Stimulated activated naive CD4-positive, alpha-beta T cell (primary cell): ENCODE measurements at regions not wholly inside any gene's neighbourhood (a gene's known extent, or its start where the extent isn't known, plus 50 kb on each side); places are given as distances from the start of the nearest gene placed in this dataset.
A peak's percentile ranks its signal among the peaks of the same experiment; 100 is the strongest.
"Not testable (repeated sequence)": the region's sequence is repeated elsewhere in the genome, so short reads cannot be mapped to it uniquely, and the experiment has no call there.

Source experiments
- DNase-seq, 6 experiments: peaks; one replicate each; lab custom pipeline; 2025; lab: John Stamatoyannopoulos, UW

DNA sequence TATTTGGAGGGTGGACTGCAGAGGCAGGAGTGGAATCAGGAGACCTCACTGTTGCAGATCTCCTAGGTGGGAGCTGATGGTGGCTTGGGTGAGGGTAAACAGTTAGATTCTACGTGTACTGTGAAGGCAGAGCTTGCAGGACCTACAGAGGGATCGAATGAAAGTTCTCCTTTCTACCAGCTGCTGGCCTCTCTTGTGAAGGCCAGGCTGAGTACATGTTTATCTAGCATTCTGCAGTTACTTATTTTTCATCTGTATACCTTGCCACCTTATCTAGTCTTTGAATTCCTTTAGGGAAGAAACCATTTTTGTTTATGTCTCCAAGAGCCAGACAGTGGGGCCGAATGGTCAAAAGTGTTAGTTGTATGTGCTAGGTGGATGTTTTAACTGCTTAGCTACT lies 57.6 kb downstream of the PTTG1 start:
- no peak for DNase-seq

GRCh38 chr5:160479926-160480325 lies 58.3 kb downstream of the PTTG1 start:
- DNase-seq: no peak

DNA sequence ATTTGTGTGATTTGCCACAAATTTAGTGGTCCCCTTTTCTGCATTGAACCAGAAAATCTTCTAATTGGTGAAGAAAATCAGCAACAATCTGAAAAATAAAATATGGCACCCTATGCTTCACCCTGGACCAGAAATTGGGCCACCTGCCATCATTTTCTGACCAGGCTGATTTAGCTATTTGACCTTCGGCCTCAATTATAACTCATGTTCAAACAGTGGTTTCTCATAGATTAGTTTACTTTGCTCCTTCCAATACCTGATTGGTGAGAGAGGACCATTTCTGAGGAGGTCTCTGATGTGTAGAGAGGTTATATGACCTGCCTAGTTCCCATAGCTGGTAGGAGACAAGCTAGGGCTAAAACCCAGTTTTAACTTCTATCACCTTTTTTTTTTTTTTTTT lies 59.0 kb downstream of the PTTG1 start:
- no peak for DNase-seq

GRCh38 chr5:160484678-160485077 lies 63.0 kb downstream of the PTTG1 start:
- DNase-seq: no peak

DNA sequence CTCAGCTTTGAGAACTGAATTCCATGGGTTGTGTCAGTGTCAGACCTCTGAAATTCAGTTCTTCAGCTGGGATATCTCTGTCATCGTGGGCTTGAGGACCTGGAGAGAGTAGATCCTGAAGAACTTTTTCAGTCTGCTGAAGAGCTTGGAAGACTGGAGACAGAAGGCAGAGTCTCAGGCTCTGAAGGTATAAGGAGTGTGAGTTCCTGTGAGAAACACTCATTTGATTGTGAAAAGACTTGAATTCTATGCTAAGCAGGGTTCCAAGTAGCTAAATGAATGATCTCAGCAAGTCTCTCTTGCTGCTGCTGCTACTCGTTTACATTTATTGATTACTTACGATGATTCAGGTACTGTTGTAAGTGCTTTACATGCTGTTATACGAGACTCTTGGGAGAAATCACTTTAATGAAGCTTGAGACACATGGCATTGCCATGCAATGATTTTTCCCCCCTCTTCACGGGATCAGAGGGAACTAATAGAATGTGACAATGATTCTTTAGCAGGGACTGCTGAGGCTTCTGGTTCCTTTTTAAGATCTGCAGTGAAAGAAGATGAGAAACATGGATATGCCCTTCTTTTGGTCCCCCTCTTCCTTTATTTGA lies 63.8 kb downstream of the PTTG1 start:
- DNase-seq: no peak

GRCh38 chr5:160486573-160486972 lies 64.9 kb downstream of the PTTG1 start:
- DNase-seq: no peak

GRCh38 chr5:160488394-160489325 lies 67.0 kb downstream of the PTTG1 start:
- DNase-seq: no peak

GRCh38 chr5:160491438-160491837 lies 69.8 kb downstream of the PTTG1 start:
- DNase-seq: no peak

DNA sequence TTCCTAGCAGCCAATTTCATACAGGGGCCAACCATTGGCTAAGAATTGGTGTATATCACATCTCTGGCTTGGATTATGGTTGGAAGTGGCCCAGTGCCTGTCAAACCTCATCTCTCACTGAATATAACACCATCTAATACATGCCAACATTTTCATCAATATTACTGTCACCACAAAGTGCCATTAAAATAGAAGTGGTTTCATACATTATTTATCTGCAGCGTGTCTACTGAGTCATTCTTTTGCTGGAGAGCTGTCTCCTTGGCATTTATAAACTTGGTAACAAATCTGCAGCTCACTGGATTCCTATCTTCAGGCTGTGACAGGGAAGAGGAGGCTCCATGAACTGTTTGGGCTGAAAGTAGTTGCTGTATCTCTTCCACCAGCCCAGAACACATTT lies 70.9 kb downstream of the PTTG1 start:
- no peak for DNase-seq

DNA sequence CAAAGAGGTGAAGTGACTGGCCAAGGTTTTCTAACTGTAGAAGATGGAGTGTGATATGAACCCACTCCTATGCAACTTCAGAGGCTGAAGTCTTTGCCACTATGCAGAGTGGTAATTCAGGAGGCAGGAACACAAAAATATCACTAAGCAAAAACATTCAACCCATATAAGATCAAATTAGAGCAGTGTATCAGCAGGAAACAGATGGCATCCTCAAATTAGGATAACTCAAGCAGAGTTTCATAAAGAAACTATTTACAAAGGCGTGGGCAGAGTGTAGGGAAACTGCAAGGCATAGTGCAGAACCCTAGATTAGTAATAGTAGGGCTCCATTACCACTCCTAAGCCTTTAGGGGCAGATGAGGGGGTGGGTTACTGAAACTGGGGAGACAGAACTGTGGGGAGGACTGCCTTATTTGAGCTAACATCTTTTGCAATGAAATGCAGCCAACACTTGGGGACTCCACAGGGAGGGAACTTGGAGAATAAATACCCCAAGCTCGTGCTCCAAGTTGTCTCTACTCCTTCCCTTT lies 72.2 kb downstream of the PTTG1 start:
- DNase-seq: no peak

DNA sequence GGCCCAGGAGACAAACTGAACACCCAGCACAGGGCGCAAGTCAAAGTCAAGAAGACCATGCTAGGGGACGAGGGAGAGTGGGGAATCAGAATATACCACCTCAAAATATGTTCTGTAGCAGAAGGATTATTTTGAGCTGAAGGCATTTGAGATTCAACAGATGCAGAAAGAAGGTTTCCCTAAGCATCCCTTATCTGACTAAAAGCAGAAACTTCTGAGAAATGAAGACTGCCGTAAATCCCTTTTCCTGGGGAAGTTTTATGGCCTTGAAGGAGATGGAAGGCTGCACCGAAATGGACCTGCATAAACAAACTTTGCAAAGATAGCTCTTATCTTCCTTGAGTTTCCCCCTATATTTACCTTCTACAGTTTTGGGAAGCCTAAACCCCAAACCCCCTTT lies 72.8 kb downstream of the PTTG1 start:
- no peak for DNase-seq

DNA sequence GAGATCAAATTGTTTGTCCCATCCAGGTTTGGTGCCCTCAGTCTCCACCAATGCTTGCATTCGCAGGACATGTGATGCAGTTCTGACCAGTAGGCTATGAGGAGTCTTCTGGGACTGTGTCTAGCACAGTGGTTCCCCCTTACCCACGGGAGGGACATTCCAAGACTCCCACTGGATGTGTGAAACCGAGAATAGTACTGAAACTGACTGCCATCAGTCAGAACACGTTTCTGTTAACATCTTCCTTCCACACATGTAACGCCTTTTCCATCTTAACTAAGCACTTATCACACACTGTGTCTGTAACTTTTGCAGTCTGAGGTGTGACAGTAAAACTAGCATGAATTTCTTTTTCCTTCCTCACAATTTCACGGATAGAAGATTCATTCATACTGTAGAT lies 74.7 kb downstream of the PTTG1 start:
- no peak for DNase-seq

DNA sequence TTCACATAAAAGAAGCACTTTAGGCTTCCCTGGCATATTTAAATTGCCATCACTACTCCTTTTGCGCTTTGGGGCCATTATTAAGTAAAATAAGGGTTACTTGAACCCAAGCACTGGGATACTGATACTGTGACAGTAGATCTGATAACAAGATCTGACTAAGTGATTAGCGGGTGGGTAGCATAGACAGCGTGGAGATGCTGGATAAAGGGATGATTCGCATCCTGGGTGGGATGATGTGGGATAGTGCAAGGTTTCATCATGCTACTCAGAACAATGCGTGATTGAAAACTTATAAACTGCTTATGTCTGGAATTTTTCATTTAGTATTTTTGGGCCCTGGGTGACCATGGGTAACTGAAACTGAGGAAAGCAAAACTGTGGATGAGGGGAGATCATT lies 75.1 kb downstream of the PTTG1 start:
- no peak for DNase-seq

DNA sequence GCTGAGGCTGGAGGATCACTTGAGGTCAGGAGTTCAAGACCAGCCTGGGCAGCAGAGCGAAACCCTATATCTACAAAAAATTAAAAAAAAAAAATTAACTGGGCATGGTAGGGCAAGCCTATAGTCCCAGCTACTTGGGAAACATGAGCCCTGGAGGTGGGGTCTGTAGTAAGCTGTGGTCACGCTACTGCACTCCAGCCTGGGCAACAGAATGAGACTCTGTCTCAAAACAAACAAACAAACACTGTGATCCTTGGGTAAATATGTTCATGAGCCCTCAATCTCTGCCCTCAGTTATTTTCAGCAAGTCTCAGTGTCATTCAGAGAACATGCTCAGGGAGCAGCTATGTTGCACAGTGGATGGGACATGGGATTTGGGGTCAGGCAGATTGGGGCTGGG lies 76.2 kb downstream of the PTTG1 start:
- DNase-seq: no peak

GRCh38 chr5:160498441-160499043 lies 76.9 kb downstream of the PTTG1 start:
- DNase-seq: not testable (repeated sequence)

DNA sequence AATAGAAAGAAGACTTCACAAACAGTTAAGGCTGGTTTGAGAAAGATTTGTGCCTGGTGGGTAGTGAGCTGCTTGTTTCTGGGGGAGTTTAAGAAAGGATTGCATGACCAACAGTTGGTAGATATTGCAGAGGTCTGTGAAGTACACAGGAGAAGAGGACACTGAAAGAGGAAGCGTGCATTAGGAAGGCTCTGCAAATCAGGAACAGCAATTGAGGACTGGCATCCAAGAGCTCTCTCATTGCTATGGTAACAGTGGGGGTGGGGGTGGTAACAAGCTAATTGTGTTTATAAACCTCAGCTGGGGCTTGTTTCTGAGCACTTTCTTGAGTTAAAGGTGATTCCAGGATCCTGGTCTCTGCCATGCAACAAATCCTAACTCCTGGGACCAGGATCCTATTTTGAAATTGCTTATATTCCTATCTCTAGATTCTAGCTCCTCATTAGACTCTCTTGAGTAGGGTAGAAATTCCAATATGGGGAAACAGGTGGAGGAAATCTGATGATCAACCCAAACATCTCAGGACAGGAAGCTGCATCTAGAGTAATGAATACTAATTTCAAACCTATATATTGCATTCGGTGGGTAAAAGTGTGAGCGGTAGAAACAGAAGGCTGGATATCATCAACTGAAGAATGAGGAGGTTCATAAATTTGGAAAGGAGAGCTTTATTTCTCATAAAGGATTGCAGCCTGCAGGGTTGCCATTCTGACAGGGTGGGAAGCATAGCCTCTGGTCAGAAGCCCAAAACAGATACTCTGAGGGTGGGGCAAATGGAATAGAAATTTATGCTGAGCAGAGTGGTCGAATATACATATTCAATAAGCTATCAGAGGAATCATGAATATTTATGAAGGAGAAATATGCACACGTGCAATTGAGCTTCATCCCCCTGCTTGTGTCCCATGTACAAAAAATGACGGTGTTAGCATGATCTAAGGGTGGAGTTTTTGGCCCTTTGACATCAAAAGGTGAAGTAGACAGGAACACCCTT lies 79.4 kb downstream of the PTTG1 start:
- DNase-seq: no peak

DNA sequence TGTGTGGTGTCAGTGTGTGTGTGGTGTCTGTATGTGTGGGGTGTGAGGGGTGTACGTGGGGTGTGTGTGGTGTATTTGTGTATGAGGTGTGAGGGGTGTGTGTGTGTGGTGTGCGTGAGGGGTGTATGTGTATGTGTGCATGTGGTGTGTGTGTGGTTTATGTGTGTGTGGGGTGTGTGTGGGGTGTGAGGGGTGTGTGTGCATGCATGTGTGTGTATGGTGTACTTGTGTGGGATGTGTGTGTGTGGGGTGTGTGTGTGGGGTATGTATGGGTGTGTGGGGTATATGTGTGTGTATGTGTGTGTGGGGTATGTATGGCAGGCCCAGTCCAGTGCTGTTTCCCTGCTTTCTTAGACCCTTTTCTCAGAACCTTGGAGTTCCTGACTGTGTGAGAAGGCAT lies 83.3 kb downstream of the PTTG1 start:
- no peak for DNase-seq

DNA sequence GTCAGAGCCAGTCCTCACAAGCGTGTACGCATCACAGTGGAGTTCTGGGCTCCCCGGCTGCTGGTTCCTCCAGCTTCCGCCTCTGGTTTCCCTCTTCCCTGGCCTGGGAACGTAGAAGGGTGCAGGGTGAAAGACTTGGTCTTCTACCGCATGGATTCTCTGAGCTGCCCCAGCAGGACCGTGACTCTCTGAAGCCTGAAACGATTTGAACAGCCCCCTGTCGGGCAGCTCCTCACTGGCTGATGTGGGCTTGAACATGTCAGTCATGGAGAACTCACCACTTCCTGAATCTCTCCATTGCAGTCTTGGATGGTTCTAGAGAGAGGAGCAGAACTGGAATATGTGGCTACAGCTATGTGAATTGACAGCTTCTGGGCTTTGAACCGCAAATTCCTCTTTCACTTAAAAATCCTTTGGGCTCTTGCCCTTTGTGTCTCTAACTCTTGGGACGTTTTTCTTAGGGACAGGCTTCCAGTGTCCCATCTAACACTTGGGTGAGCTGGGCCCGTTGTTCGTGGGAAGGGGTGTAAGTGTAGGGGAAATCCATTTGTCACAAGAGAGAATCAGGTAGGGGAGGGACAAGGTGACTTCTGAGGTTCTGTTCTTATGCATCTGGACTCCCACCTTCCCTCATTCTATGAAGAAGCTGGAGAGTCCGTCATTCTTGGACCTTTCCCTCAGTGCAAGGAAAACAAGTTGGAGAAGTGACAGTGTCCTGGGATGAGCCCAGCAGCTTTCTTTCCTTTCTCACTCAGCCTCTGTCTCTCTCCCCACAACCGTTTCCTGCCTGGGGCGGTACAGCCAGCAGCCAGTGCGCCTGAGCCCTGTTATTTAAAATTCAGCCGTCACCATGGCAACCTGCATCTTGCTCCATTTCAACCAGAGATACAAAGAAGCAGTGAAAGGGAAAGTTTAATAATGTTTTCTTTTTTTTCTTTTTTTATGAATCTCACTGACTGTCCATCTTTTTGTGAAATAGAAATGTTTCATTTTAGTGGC lies 84.7 kb downstream of the PTTG1 start:
- peak; percentile 31 to 75 (median 60) for DNase-seq

DNA sequence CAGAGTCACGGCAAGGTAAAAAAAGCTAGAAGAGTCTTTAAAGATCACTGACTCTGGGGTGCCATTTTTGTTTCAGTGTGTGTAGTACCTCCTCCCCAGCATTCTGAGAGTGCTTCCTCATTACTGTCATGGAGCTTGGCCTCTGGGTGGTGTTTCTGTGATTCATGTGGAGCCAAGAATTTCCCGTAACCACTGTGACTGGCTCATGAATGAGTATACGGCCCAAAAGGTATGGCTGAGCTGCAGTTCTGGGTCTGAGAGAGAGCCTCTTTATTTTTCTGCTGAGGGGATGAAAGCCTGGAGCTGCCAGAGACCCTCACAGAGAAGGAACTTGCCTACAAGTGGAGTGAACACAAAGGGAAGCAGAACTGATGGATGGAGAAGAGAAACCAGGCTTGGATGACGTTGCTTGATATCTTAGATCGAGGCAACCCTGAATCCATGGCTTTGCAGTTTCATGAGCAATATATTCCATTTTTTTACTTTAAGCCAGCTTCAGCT lies 85.6 kb downstream of the PTTG1 start:
- no peak for DNase-seq

DNA sequence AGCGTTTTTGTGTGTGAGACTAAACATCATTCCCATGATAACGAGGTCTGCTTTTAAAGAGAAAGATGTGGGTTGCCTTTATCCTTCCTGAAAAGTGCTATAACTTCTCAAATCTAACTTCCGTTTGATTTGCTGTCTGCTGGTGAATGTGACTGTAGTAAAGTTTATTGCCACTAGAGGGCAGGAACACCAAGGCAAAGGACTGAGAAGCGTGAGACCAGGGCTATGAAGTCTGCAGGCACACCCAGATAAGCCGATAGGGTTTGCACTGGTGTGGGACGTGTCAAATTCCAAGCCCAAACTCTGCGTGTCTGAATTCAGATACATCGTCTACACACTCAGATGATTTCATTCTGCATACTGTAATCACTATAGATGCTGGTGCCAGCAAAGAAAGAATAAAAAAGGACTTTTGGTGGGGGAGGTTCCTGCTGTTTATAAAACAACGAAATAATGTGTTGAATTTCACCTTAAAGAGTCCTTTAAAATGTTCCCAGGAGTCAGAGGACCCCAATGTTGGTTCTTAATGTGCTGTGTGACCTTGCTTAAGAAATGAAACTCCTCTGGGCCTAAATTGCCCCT lies 87.2 kb downstream of the PTTG1 start:
- DNase-seq: peak in 5 of 6 experiments; percentile 17 to 84 (median 38)
